HS-27A (cell line): ENCODE measurements at regions not wholly inside any gene's neighbourhood (a gene's known extent, or its start where the extent isn't known, plus 50 kb on each side); places are given as distances from the start of the nearest gene placed in this dataset.

Source experiments
- DNase-seq: peaks from one replicate; pipeline ENCODE4 v3.0.0-alpha.2; 2012; ENCODE audit warnings: low read depth, missing footprints

DNA sequence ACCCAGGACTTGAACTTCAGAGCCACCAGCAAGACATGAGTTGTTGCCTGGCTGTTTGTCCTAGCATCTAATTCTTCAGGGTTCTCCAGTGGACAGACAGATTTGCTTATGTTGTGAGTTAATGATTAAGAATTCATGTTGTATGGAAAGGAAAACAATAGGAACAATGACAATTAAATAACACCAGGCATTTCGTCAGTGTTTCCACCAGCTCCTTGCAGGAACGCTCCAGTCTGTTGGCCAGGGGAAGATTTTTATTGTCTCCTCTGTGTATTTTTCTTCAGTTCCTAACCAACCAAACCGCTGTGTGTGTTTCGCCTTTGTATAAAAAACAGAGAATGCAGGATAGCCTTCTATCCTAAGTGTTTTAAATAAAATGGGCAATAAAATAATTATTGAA, 64.4 kb upstream of the PTGFR start:
- DNase-seq = no peak

DNA sequence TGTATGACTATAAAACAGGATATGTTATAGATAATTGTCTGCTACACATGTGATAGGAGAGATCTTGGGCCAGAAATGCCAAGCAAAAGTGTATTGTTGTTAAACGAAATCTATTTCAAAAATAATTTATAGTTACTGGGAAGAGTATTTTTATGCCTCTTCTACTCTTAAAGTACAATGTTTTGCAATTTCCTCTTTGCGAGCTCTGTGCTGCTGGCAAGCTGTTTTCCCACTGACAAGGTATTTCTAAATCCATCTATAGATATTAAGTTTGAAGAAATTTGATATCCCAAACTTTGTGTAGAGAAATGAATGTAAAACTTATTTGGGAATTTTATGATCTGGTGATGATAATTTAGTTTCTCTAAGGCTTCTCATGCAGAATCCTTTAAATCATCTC, 63.3 kb upstream of the PTGFR start:
- DNase-seq = no peak

DNA sequence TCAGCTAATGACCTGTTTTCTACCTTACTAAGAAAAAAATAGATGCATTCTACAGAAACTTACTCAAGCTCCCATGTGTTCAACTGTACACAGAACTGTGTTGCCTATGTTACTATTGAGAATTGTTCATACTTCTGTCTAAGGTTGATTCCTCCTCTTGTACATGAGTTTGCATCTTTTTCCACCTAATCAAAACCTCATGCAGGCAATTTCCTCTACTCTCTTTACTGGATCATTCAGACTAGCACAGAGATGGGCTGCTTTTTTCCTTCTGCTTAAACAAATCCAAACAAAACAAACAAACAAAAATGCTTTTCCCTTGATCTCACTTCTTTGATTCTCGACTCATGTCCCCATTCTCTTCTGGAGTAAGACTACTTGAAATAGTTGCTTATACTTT, 58.8 kb upstream of the PTGFR start:
- no peak for DNase-seq

DNA sequence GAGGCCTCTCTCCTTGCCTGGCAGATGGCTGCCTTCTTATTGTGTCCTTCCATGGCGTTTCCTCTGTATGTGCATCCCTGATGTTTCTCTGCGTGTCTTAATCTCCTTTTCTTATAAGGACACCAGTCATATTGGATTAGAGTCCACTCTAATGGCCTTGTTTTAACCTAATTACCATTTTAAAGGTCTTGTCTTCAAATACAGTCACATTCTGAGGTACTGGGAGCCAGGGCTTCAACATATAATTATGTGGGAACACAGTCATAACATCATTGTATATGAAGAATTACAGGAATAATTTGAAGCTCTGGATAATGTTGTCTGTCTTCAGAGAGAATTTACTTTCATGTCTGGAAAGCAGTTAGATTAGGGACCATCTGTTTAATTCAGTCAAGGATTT, 56.4 kb upstream of the PTGFR start:
- DNase-seq = no peak

DNA sequence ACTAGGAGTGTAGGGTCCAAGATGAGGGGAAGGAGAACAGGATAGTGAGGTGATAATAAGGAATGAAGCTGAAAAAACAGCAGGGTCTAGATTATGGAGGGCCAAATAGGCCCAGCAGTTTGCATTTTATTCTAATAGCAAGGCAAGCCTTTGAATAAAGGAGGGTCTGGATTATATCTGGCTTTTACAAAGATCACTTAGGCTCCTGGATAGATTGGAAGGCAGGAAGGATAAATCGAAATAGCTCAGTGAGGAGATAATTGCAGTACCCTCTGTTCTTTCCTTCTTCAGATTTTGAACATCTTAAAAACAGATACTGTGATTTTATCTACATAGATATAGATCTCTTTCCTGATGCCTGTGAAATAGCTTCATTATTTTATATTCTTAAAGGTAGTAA, 53.8 kb upstream of the PTGFR start:
- no peak for DNase-seq

DNA sequence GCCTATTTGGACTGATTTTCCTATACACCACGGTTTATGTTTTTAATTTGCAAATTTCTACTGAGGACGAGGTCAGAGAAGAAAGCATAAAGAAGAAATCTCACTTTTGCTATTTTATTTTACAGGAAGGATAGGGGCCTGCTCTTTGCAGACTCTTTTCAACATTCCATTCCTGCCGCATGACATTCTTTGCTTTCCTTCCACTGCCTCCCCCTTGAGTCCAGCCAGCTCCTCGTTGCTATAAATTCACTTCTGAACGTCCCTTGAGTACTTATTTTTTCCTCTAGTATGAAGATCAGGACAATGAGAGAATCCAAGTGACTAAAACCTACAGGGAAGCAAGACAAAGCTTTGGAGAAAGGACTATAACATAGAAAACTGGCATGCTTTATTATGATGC, 53.4 kb upstream of the PTGFR start:
- no peak for DNase-seq

DNA sequence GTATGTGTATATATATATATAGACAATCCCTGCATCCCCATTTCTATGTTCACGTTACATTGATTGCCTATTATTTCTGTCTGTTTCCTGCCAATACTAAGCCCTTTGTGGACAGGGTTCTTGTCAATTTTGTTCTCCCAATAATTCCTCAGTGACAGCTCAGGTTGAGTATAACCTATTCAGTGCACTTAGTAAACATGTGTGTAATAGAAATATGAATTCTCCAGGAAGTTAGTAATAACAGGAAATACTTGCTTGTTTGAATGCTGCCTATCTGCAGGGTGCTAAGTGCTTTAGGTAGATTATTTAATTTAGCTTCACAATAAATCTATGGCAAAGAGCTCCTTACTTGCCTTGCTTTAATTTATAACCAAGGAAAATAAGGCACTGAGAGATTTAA, 52.8 kb upstream of the PTGFR start:
- DNase-seq = no peak

DNA sequence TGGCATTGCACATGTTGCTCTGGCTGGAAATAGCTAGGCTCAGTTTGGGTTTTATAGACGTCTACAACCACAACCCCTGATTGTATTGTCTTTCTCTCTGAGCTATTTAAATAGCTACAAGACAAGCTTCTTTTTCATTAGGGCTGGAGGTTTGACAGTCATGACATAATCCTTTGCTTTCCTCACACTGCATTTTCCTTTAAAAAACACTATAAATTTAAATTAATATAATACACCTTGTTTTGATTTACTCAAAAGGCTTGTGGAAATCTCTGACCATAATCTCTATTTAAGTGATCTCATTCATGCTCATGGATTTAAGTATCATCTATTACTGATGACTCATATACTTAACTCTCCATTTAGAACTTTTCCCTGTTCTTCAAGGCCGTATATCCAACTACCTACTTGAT, 50.4 kb upstream of the PTGFR start:
- DNase-seq = no peak
